IMR-90 (cell line): ENCODE measurements at regions not wholly inside any gene's neighbourhood (a gene's known extent, or its start where the extent isn't known, plus 50 kb on each side); places are given as distances from the start of the nearest gene placed in this dataset.

Experiments
- ATAC-seq: fragments of 200-7000 bp; cut with Tn5 transposase; 2 replicates; pipeline ENCODE4 v1.9.1; 2020; ENCODE audit warnings: low read depth, mild to moderate bottlenecking, moderate library complexity
- BruUV-seq: library from RNA; stranded (reverse); fragments of 400-500 nt; replicated peaks from 2 replicates; lab custom pipeline; 2021; lab: Mats Ljungman, UMichigan
- CTCF ChIA-PET: fragments of 300-600 bp; formaldehyde crosslinking; extraction: SDS; loops from one replicate; lab custom pipeline; 2021; ENCODE audit warnings: antibody characterized with exemption; lab: Yijun Ruan, JAX
- POLR2A ChIA-PET: fragments of 300-600 bp; sonication (Branson Sonifier 250); formaldehyde crosslinking; loops from one replicate; lab custom pipeline; 2022; ENCODE audit warnings: antibody characterized with exemption; ENCODE audit not compliant: unreplicated experiment; lab: Charles Lee
- DNase-seq: peaks from one replicate; pipeline ENCODE4 v3.0.0; 2013
- H2AFZ ChIP-seq: replicated peaks from 2 replicates; pipeline ENCODE3; 2013; ENCODE audit warnings: low read length, mild to moderate bottlenecking; ENCODE audit not compliant: poor library complexity
- H2AK5ac ChIP-seq: 2 replicates; pipeline ENCODE4 v1.6.1; 2013; ENCODE audit warnings: low read depth, low read length, inconsistent platforms
- H2AK9ac ChIP-seq: replicated peaks from 2 replicates; pipeline ENCODE3; 2013; ENCODE audit warnings: mild to moderate bottlenecking, low read depth, low read length, moderate library complexity; ENCODE audit not compliant: poor library complexity
- H2BK120ac ChIP-seq: 2 replicates; pipeline ENCODE4 v1.6.1; 2013; ENCODE audit warnings: low read depth, low read length, inconsistent platforms
- H2BK15ac ChIP-seq: 3 replicates; pipeline ENCODE4 v1.6.1; 2013; ENCODE audit warnings: low read depth, low read length, inconsistent platforms
- H2BK20ac ChIP-seq: 2 replicates; pipeline ENCODE4 v1.6.1; 2013; ENCODE audit warnings: low read depth, mild to moderate bottlenecking, inconsistent platforms, low read length, moderate library complexity
- H2BK5ac ChIP-seq: 2 replicates; pipeline ENCODE4 v1.6.1; 2013; ENCODE audit warnings: mild to moderate bottlenecking, low read depth, low read length, inconsistent platforms; ENCODE audit not compliant: poor library complexity, severe bottlenecking
- H3K14ac ChIP-seq: replicated peaks from 2 replicates; pipeline ENCODE4 v1.6.1; 2013; ENCODE audit warnings: low read depth, low read length, inconsistent platforms
- H3K18ac ChIP-seq: 2 replicates; pipeline ENCODE4 v1.6.1; 2013; ENCODE audit warnings: low read depth, low read length, control low read depth
- H3K23ac ChIP-seq: 2 replicates; pipeline ENCODE4 v1.6.1; 2013; ENCODE audit warnings: low read depth, low read length, inconsistent platforms
- H3K27ac ChIP-seq: 2 replicates; pipeline ENCODE4 v1.5.1; 2013; ENCODE audit warnings: mild to moderate bottlenecking, control low read depth, low read length; ENCODE audit not compliant: insufficient read depth
- H3K27me3 ChIP-seq: 2 replicates; pipeline ENCODE4 v1.6.1; 2013; ENCODE audit warnings: low read length; ENCODE audit not compliant: control insufficient read depth, insufficient read depth
- H3K36me3 ChIP-seq: 2 replicates; pipeline ENCODE4 v1.6.1; 2013; ENCODE audit warnings: low read length, mixed read lengths; ENCODE audit not compliant: control insufficient read depth, insufficient read depth
- H3K4ac ChIP-seq: 2 replicates; pipeline ENCODE4 v1.6.1; 2013; ENCODE audit warnings: low read depth, low read length, inconsistent platforms
- H3K4me1 ChIP-seq: 2 replicates; pipeline ENCODE4 v1.6.1; 2013; ENCODE audit warnings: low read length, mixed read lengths; ENCODE audit not compliant: control insufficient read depth, insufficient read depth
- H3K4me2 ChIP-seq: 2 replicates; pipeline ENCODE4 v1.6.1; 2013; ENCODE audit warnings: low read depth, mild to moderate bottlenecking, control low read depth, low read length, moderate library complexity
- H3K4me3 ChIP-seq: 2 replicates; pipeline ENCODE4 v1.5.1; 2013; ENCODE audit warnings: low read depth, mild to moderate bottlenecking, control low read depth, low read length, moderate library complexity; ENCODE audit not compliant: insufficient read depth
- H3K56ac ChIP-seq: 2 replicates; pipeline ENCODE4 v1.6.1; 2013; ENCODE audit warnings: low read length, inconsistent platforms; ENCODE audit not compliant: insufficient read depth; ENCODE audit errors: extremely low read depth
- H3K79me1 ChIP-seq, 2 experiments: 2 replicates each; pipeline ENCODE4 v1.6.1; 2013; ENCODE audit warnings: low read length in 2 of 2, inconsistent platforms in 1 of 2, low read depth in 1 of 2
- H3K9ac ChIP-seq: 2 replicates; pipeline ENCODE4 v1.6.1; 2013; ENCODE audit warnings: low read depth, low read length, control low read depth
- H3K9me1 ChIP-seq: 2 replicates; pipeline ENCODE4 v1.6.1; 2013; ENCODE audit warnings: low read length, inconsistent platforms; ENCODE audit not compliant: insufficient read depth
- H3K9me3 ChIP-seq: 2 replicates; pipeline ENCODE4 v1.6.1; 2013; ENCODE audit warnings: low read length; ENCODE audit not compliant: control insufficient read depth, insufficient read depth
- H4K20me1 ChIP-seq: 2 replicates; pipeline ENCODE4 v1.6.1; 2013; ENCODE audit warnings: low read length, inconsistent platforms; ENCODE audit not compliant: insufficient read depth
- H4K5ac ChIP-seq: 2 replicates; pipeline ENCODE4 v1.6.1; 2013; ENCODE audit warnings: mild to moderate bottlenecking, low read depth, low read length, control low read depth
- H4K8ac ChIP-seq, 2 experiments: 2 replicates each; pipeline ENCODE4 v1.6.1; 2013; ENCODE audit warnings: low read depth in 2 of 2, low read length in 2 of 2, control low read depth in 1 of 2, inconsistent platforms in 1 of 2
- H4K91ac ChIP-seq: 2 replicates; pipeline ENCODE4 v1.6.1; 2013; ENCODE audit warnings: low read depth, low read length, inconsistent platforms; ENCODE audit not compliant: insufficient read depth
- BHLHE40 ChIP-seq: fragments of 150-350 bp; IDR thresholded peaks from 2 replicates; pipeline ENCODE4 v1.6.1; 2016; ENCODE audit warnings: mild to moderate bottlenecking, low read depth, low read length
- NFE2L2 ChIP-seq: fragments of 150-350 bp; IDR thresholded peaks from 2 replicates; pipeline ENCODE4 v1.6.1; 2016; ENCODE audit warnings: low read depth, mild to moderate bottlenecking, low read length
- dilution Hi-C: fragments of 300-500 bp; cut with HindIII; formaldehyde crosslinking; loops from one replicate; pipeline ENCODE4 v1.14.3; 2018; ENCODE audit warnings: low sequenced_read_pairs; ENCODE audit not compliant: unreplicated experiment
- in situ Hi-C: fragments of 300-500 bp; cut with MboI; formaldehyde crosslinking; loops from 3 replicates; pipeline ENCODE4 v1.14.3; 2019; ENCODE audit warnings: low sequenced_read_pairs, inconsistent platforms, mixed read lengths
- intact Hi-C: fragments of 100-400 bp; cut with micrococcal nuclease; formaldehyde crosslinking; loops from 2 replicates; pipeline ENCODE4 v1.10.0; 2022

DNA sequence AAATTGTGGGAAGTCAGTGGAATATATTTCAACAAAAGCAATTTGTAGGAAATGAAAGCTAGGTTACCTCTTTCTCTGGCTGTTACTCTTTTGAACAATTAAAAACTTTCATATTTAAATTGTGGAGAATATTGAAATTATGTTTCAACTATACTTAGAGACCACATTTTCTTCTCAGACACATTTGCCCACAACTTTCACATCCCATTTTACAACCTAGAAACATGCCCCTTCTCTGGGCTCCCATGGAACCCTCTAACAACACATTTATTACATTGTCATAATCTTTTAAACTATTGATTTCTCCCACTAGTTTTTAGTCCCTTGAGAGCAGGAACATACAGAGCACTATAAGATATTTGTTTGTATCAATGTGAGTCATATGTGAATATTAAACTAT lies 211.7 kb upstream of the TTC14 start:
- Histone ChIP-seq H4K91ac (no peak overlapping the region), H2AFZ (no peak overlapping the region), H3K18ac (no peak overlapping the region), H4K8ac (no peak overlapping the region), H3K27ac (no peak overlapping the region), H2BK20ac (no peak overlapping the region), H3K36me3 (no peaks in the 10 kb centered on the region), H3K4me3 (no peak overlapping the region), H3K9me3 (no peaks in the 10 kb centered on the region), H3K23ac (no peak overlapping the region), H3K27me3 (no peaks in the 10 kb centered on the region), H3K56ac (no peak overlapping the region), H2BK120ac (no peak overlapping the region), H2AK9ac (no peak overlapping the region), H2BK5ac (no peak overlapping the region), H4K20me1 (no peaks in the 10 kb centered on the region), H3K14ac (no peak overlapping the region), H4K5ac (no peak overlapping the region), H3K4me2 (no peak overlapping the region), H3K9me1 (no peaks in the 10 kb centered on the region), H3K4ac (no peak overlapping the region), H3K79me1 (no peaks in the 10 kb centered on the region), H2BK15ac (no peak overlapping the region), H2AK5ac (no peak overlapping the region), H3K4me1 (no peaks in the 10 kb centered on the region), H3K9ac (no peak overlapping the region)
- in situ Hi-C loops (no loop called here), intact Hi-C loops (no loop called here), dilution Hi-C loops (no loop called here)
- ChIA-PET POLR2A (no interaction called here), CTCF (interaction anchor here (0.6 kb wide), 1 partner anchor 1230 kb away, joined by 4 read pairs; no protein-coding TSS in a partner anchor)
- ATAC-seq (no peak), DNase-seq (no peak)
- no TSS peak for BruUV-seq
- TF ChIP-seq BHLHE40 (no peak), NFE2L2 (no peak)
